ENCODE measurements at regions not wholly inside any gene's neighbourhood (a gene's known extent, or its start where the extent isn't known, plus 50 kb on each side); places are given as distances from the start of the nearest gene placed in this dataset.

DNA sequence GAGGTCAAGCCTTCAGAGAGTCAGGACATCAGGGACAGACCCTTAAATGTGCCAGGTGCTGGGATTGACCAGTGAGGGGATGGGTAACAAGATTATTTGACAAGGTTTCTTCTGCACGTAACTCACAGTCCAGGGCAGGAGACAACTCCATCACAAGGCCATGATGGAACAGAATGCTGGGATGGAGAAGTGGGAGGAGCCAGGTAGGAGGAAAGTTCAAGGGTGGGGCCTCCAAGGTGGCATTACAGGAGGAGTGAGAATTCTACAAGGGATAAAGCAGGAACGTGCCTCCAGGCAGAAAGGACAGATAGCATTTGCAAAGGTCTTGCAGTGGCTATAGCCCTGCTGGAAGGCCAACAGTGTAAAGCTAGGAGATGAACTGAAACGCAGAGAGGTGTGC, 102.2 kb downstream of the FGF18 start:
- TF ChIP-seq NFYB (CRISPR knock-in tag; conservative IDR thresholded peaks at IDR 0.05; ENCODE audit: low read depth) (no peak), RORB (CRISPR knock-in tag; IDR thresholded peaks at IDR 0.05) (no peak), JUN (CRISPR knock-in tag; IDR thresholded peaks at IDR 0.05) (no peak), ZNF317 (CRISPR knock-in tag; IDR thresholded peaks at IDR 0.05; ENCODE audit: borderline replicate concordance, low read depth) (no peak), SP1 (CRISPR knock-in tag; conservative IDR thresholded peaks at IDR 0.05) (no peak), FOXK1 (CRISPR knock-in tag; IDR thresholded peaks at IDR 0.05) (no peak)
- TF ChIP-seq, protein P1, sequence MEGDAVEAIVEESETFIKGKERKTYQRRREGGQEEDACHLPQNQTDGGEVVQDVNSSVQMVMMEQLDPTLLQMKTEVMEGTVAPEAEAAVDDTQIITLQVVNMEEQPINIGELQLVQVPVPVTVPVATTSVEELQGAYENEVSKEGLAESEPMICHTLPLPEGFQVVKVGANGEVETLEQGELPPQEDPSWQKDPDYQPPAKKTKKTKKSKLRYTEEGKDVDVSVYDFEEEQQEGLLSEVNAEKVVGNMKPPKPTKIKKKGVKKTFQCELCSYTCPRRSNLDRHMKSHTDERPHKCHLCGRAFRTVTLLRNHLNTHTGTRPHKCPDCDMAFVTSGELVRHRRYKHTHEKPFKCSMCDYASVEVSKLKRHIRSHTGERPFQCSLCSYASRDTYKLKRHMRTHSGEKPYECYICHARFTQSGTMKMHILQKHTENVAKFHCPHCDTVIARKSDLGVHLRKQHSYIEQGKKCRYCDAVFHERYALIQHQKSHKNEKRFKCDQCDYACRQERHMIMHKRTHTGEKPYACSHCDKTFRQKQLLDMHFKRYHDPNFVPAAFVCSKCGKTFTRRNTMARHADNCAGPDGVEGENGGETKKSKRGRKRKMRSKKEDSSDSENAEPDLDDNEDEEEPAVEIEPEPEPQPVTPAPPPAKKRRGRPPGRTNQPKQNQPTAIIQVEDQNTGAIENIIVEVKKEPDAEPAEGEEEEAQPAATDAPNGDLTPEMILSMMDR (IDR thresholded peaks at IDR 0.05): no peak
- TF ChIP-seq, protein P2, sequence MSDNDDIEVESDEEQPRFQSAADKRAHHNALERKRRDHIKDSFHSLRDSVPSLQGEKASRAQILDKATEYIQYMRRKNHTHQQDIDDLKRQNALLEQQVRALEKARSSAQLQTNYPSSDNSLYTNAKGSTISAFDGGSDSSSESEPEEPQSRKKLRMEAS (CRISPR knock-in tag; IDR thresholded peaks at IDR 0.05): no peak
- TF ChIP-seq, protein P3, sequence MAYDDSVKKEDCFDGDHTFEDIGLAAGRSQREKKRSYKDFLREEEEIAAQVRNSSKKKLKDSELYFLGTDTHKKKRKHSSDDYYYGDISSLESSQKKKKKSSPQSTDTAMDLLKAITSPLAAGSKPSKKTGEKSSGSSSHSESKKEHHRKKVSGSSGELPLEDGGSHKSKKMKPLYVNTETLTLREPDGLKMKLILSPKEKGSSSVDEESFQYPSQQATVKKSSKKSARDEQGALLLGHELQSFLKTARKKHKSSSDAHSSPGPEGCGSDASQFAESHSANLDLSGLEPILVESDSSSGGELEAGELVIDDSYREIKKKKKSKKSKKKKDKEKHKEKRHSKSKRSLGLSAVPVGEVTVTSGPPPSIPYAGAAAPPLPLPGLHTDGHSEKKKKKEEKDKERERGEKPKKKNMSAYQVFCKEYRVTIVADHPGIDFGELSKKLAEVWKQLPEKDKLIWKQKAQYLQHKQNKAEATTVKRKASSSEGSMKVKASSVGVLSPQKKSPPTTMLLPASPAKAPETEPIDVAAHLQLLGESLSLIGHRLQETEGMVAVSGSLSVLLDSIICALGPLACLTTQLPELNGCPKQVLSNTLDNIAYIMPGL (CRISPR knock-in tag; IDR thresholded peaks at IDR 0.05): no peak
- TF ChIP-seq, protein P4, sequence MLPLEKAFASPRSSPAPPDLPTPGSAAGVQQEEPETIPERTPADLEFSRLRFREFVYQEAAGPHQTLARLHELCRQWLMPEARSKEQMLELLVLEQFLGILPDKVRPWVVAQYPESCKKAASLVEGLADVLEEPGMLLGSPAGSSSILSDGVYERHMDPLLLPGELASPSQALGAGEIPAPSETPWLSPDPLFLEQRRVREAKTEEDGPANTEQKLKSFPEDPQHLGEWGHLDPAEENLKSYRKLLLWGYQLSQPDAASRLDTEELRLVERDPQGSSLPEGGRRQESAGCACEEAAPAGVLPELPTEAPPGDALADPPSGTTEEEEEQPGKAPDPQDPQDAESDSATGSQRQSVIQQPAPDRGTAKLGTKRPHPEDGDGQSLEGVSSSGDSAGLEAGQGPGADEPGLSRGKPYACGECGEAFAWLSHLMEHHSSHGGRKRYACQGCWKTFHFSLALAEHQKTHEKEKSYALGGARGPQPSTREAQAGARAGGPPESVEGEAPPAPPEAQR (CRISPR knock-in tag; IDR thresholded peaks at IDR 0.05): no peak
- TF ChIP-seq, protein P5, sequence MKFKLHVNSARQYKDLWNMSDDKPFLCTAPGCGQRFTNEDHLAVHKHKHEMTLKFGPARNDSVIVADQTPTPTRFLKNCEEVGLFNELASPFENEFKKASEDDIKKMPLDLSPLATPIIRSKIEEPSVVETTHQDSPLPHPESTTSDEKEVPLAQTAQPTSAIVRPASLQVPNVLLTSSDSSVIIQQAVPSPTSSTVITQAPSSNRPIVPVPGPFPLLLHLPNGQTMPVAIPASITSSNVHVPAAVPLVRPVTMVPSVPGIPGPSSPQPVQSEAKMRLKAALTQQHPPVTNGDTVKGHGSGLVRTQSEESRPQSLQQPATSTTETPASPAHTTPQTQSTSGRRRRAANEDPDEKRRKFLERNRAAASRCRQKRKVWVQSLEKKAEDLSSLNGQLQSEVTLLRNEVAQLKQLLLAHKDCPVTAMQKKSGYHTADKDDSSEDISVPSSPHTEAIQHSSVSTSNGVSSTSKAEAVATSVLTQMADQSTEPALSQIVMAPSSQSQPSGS (CRISPR knock-in tag; IDR thresholded peaks at IDR 0.05; ENCODE audit: borderline replicate concordance, low read depth): no peak

All from WTC11 (cell line).